ENCODE measurements at regions not wholly inside any gene's neighbourhood (a gene's known extent, or its start where the extent isn't known, plus 50 kb on each side); places are given as distances from the start of the nearest gene placed in this dataset.

DNA sequence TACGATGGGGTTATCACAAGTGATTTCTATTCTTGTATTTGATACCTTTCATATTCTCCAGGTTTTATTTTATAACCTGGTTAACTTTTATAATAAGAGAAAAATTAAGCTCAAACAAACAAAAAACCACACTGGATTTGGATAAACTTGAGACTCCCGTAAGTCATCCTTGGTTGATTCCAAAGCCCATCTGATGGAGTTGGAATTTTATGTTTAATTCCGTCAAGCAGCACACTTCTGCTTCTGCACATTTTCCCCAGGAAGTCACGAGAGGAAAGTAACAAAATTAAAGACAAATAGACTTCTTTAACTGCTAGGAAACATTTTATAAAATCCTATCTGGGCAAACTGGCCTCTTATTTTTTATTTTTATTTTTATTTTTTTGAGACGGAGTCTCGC lies 207.9 kb downstream of the NXNL2 start:
- intact Hi-C loops (cut with micrococcal nuclease; ENCODE audit: unreplicated experiment): no loop called here
- Histone ChIP-seq H3K9me3 (ENCODE audit: control insufficient read depth, insufficient read depth, low read depth, low read length) (no peaks in the 10 kb centered on the region), H3K36me3 (ENCODE audit: control insufficient read depth, insufficient read depth, low read length) (no peaks in the 10 kb centered on the region), H3K27me3 (ENCODE audit: control insufficient read depth, insufficient read depth, low read length) (no peaks in the 10 kb centered on the region), H3K27ac (ENCODE audit: low read length) (no peak overlapping the region), H3K4me1 (ENCODE audit: control insufficient read depth, insufficient read depth, low read length) (no peaks in the 10 kb centered on the region), H3K4me3 (ENCODE audit: low read depth in 2 of 2, low read length in 2 of 2) (no peak overlapping the region)
- no peak for ATAC-seq
- ChIA-PET CTCF (no interaction called here), POLR2A (no interaction called here)
- in situ Hi-C loops (cut with HindIII; ENCODE audit: low pct_unique_long_range_greater_than_20kb, low sequenced_read_pairs): no loop called here
- no TSS peak for BruUV-seq (replicated peaks)
- DNase-seq (ENCODE audit: low read depth, low spot score): no peak
- TF ChIP-seq TCF7L2 (IDR thresholded peaks at IDR 0.05; ENCODE audit: low read depth, low read length): no peak
- TF ChIP-seq, protein P1, sequence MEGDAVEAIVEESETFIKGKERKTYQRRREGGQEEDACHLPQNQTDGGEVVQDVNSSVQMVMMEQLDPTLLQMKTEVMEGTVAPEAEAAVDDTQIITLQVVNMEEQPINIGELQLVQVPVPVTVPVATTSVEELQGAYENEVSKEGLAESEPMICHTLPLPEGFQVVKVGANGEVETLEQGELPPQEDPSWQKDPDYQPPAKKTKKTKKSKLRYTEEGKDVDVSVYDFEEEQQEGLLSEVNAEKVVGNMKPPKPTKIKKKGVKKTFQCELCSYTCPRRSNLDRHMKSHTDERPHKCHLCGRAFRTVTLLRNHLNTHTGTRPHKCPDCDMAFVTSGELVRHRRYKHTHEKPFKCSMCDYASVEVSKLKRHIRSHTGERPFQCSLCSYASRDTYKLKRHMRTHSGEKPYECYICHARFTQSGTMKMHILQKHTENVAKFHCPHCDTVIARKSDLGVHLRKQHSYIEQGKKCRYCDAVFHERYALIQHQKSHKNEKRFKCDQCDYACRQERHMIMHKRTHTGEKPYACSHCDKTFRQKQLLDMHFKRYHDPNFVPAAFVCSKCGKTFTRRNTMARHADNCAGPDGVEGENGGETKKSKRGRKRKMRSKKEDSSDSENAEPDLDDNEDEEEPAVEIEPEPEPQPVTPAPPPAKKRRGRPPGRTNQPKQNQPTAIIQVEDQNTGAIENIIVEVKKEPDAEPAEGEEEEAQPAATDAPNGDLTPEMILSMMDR (IDR thresholded peaks at IDR 0.05): no peak
- TF ChIP-seq, protein P2, sequence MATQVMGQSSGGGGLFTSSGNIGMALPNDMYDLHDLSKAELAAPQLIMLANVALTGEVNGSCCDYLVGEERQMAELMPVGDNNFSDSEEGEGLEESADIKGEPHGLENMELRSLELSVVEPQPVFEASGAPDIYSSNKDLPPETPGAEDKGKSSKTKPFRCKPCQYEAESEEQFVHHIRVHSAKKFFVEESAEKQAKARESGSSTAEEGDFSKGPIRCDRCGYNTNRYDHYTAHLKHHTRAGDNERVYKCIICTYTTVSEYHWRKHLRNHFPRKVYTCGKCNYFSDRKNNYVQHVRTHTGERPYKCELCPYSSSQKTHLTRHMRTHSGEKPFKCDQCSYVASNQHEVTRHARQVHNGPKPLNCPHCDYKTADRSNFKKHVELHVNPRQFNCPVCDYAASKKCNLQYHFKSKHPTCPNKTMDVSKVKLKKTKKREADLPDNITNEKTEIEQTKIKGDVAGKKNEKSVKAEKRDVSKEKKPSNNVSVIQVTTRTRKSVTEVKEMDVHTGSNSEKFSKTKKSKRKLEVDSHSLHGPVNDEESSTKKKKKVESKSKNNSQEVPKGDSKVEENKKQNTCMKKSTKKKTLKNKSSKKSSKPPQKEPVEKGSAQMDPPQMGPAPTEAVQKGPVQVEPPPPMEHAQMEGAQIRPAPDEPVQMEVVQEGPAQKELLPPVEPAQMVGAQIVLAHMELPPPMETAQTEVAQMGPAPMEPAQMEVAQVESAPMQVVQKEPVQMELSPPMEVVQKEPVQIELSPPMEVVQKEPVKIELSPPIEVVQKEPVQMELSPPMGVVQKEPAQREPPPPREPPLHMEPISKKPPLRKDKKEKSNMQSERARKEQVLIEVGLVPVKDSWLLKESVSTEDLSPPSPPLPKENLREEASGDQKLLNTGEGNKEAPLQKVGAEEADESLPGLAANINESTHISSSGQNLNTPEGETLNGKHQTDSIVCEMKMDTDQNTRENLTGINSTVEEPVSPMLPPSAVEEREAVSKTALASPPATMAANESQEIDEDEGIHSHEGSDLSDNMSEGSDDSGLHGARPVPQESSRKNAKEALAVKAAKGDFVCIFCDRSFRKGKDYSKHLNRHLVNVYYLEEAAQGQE (IDR thresholded peaks at IDR 0.05; ENCODE audit: insufficient read depth in 1 of 2, low read depth in 2 of 2, low read length in 1 of 2): no peak
- TF ChIP-seq POLR2AphosphoS5 (IDR thresholded peaks at IDR 0.05; ENCODE audit: low read depth, low read length): no peak
- no peak for TF ChIP-seq SIN3A (IDR thresholded peaks at IDR 0.05; ENCODE audit: borderline replicate concordance, insufficient read depth, low read depth, low read length)

DNA sequence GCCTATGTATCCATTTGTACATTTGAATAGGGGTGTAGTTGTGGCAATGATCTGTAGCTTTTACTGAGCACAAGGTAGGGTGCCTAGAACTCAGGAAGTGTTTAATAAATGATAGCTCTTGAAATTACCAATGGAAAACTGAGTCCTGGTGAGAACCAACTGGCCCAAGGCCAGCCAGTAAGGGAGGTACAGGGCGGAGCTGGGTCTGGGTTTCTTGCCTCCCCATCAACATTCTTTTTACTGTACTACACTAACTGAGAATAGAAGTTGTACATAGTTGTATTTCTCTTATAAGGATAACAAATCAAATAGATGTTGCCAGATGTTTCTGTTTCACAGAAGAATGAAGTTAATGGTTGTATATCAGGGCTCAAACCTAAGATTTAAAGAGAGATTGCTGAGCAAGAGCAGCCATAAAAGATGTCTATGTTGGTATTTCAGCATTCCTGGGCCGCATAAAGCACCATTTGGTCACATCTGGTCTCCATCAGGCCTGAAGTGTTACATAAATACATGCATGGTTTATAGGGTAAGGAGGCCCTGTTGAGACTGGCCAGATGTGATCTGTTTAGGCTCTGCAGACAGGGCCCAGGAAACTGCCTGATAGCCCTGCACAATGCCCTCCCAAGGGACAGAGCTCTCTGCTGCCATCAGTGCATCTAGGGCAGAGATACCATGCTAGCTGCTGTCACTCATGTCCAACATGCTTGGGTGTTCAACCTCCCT lies 210.5 kb downstream of the NXNL2 start:
- Histone ChIP-seq H3K36me3 (ENCODE audit: control insufficient read depth, insufficient read depth, low read length) (no peaks in the 10 kb centered on the region), H3K4me1 (ENCODE audit: control insufficient read depth, insufficient read depth, low read length) (no peaks in the 10 kb centered on the region), H3K4me3 (ENCODE audit: low read depth in 2 of 2, low read length in 2 of 2) (no peak overlapping the region), H3K27me3 (ENCODE audit: control insufficient read depth, insufficient read depth, low read length) (no peaks in the 10 kb centered on the region), H3K9me3 (ENCODE audit: control insufficient read depth, insufficient read depth, low read depth, low read length) (no peaks in the 10 kb centered on the region), H3K27ac (ENCODE audit: low read length) (no peak overlapping the region)
- TF ChIP-seq SIN3A (IDR thresholded peaks at IDR 0.05; ENCODE audit: borderline replicate concordance, insufficient read depth, low read depth, low read length): no peak
- no peak for TF ChIP-seq TCF7L2 (IDR thresholded peaks at IDR 0.05; ENCODE audit: low read depth, low read length)
- TF ChIP-seq, protein P2 (IDR thresholded peaks at IDR 0.05; ENCODE audit: insufficient read depth in 1 of 2, low read depth in 2 of 2, low read length in 1 of 2): no peak
- TF ChIP-seq, protein P1 (IDR thresholded peaks at IDR 0.05): no peak
- ChIA-PET CTCF (no interaction called here), POLR2A (no interaction called here)
- in situ Hi-C loops (cut with HindIII; ENCODE audit: low pct_unique_long_range_greater_than_20kb, low sequenced_read_pairs): no loop called here
- DNase-seq (ENCODE audit: low read depth, low spot score): no peak
- no peak for ATAC-seq
- intact Hi-C loops (cut with micrococcal nuclease; ENCODE audit: unreplicated experiment): no loop called here
- no TSS peak for BruUV-seq (replicated peaks)
